Right lung (tissue), 2 donors: ENCODE measurements at regions not wholly inside any gene's neighbourhood (a gene's known extent, or its start where the extent isn't known, plus 50 kb on each side); places are given as distances from the start of the nearest gene placed in this dataset.

Source experiments
- DNase-seq, 2 donors: peaks; one replicate each; pipeline ENCODE4 v3.0.0-alpha.2; 2013

- DNase-seq = no peak
These were observed 147.8 kb upstream of the MAX start for GRCh38 chr14:65250162-65250495.

- DNase-seq = no peak
These were observed 148.9 kb upstream of the MAX start for GRCh38 chr14:65251213-65251612.

- no peak for DNase-seq
These were observed 150.4 kb upstream of the MAX start for GRCh38 chr14:65252482-65253255.

- DNase-seq = no peak
These were observed 152.8 kb upstream of the MAX start for GRCh38 chr14:65255029-65255545.

GRCh38 chr14:65255583-65256461 is 153.5 kb upstream of the MAX start:
- DNase-seq = peak; percentile 42 to 48

GRCh38 chr14:65256714-65257113 is 154.4 kb upstream of the MAX start:
- DNase-seq = no peak

- DNase-seq = no peak
These were observed 155.1 kb upstream of the FUT8 start for GRCh38 chr14:65257425-65257824.

GRCh38 chr14:65258391-65258790 is 154.1 kb upstream of the FUT8 start:
- no peak for DNase-seq

GRCh38 chr14:65259000-65259399 is 153.5 kb upstream of the FUT8 start:
- DNase-seq = no peak

- DNase-seq = no peak
These were observed 151.7 kb upstream of the FUT8 start for GRCh38 chr14:65260786-65261185.

- DNase-seq = no peak
These were observed 151.1 kb upstream of the FUT8 start for GRCh38 chr14:65261425-65261920.

- no peak for DNase-seq
These were observed 150.6 kb upstream of the FUT8 start for GRCh38 chr14:65261946-65262345.

- no peak for DNase-seq
These were observed 149.2 kb upstream of the FUT8 start for GRCh38 chr14:65263177-65263788.

- peak in 1 of 2 donors; percentile 10 for DNase-seq
These were observed 144.7 kb upstream of the FUT8 start for GRCh38 chr14:65267856-65268255.

GRCh38 chr14:65268594-65268993 is 143.9 kb upstream of the FUT8 start:
- DNase-seq = no peak

GRCh38 chr14:65269732-65270131 is 142.8 kb upstream of the FUT8 start:
- no peak for DNase-seq

- DNase-seq = no peak
These were observed 135.5 kb upstream of the FUT8 start for GRCh38 chr14:65277027-65277426.

- DNase-seq = no peak
These were observed 134.8 kb upstream of the FUT8 start for GRCh38 chr14:65277580-65278270.

GRCh38 chr14:65278589-65278988 is 133.9 kb upstream of the FUT8 start:
- DNase-seq = no peak

- no peak for DNase-seq
These were observed 133.0 kb upstream of the FUT8 start for GRCh38 chr14:65279510-65279909.

GRCh38 chr14:65279958-65280357 is 132.6 kb upstream of the FUT8 start:
- DNase-seq = no peak

- no peak for DNase-seq
These were observed 131.9 kb upstream of the FUT8 start for GRCh38 chr14:65280653-65281052.
